ENCODE measurements at regions not wholly inside any gene's neighbourhood (a gene's known extent, or its start where the extent isn't known, plus 50 kb on each side); places are given as distances from the start of the nearest gene placed in this dataset.

DNA sequence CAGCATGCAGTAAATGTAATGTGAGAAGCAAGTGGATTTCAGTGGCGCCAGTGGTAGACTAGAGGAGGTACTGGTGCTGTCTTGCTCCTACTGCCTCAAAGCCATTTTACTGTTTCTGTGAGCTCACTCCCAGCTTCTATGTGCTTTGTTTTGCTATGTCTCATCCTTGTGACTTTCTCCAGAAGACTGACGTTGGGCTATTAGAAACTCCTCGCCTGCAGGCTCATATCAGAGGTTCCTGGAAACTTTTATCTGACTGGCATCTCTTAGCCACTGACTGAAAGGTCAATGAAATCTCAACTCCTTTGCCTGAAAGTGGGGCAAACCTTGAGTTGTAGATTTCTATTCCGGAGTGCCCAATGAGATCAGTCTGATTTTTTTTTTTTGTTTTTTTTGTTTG is 66.4 kb upstream of the SORCS1 start:
- DNase-seq = no peak

DNA sequence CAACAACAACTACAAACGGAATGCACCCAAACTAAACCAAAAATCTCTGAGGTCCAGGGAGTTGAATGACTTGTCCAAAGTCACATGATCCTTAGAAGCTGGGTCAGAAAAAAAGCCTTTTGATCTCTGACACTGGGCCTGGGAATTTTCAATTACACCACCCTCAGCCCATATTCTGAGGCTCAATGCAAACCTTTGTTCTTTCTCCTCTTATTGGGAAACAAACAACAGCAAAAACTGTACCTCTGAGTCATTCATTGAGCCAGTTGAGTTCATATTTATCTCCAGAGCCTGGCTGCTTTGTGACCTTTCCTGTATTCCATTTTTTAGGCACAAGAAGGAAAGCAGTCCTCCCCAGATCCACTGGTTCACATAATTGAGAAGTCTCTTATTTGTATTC is 51.2 kb upstream of the SORCS1 start:
- no peak for DNase-seq
